HepG2 (cell line): ENCODE measurements at regions not wholly inside any gene's neighbourhood (a gene's known extent, or its start where the extent isn't known, plus 50 kb on each side); places are given as distances from the start of the nearest gene placed in this dataset.

Experiments used
- ATAC-seq: fragments of 200-7000 bp; cut with Tn5 transposase; 3 replicates; pipeline ENCODE4 v1.9.1; 2020; ENCODE audit warnings: mild to moderate bottlenecking, moderate library complexity
- BruUV-seq: library from RNA; stranded (reverse); fragments of 400-500 nt; replicated peaks from 2 replicates; lab custom pipeline; 2021; lab: Mats Ljungman, UMichigan
- CTCF ChIA-PET: fragments of 300-600 bp; formaldehyde crosslinking; extraction: SDS; loops from one replicate; lab custom pipeline; 2021; ENCODE audit warnings: low total read pairs, inconsistent platforms, low intra/inter-chr PET ratio; lab: Yijun Ruan, JAX
- POLR2A ChIA-PET: fragments of 350-600 bp; sonication (Branson Sonifier 250); formaldehyde crosslinking; loops from one replicate; lab custom pipeline; 2020; ENCODE audit warnings: antibody characterized with exemption, inconsistent platforms; lab: Yijun Ruan, JAX
- DNase-seq: peaks from one replicate; pipeline ENCODE4 v3.0.0-alpha.2; 2015; ENCODE audit warnings: low spot score
- FAIRE-seq: peaks from 3 replicates; lab custom pipeline; 2011; peaks lifted over from hg19 to GRCh38; lab: Jason Lieb, UNC
- H2AFZ ChIP-seq: one replicate; pipeline ENCODE4 v1.6.1; 2011; ENCODE audit warnings: low read length, inconsistent platforms
- H3K27ac ChIP-seq: fragments of 300-600 bp; 3 replicates; pipeline ENCODE4 v1.8.0; 2011; ENCODE audit warnings: mixed run types, mild to moderate bottlenecking, mixed read lengths, low read length, inconsistent platforms; ENCODE audit not compliant: insufficient read depth; ENCODE audit errors: extremely low read length
- H3K27me3 ChIP-seq, 2 experiments: fragments of 200-600 bp in 1 of 2; 2 replicates in 1 of 2; 3 replicates in 1 of 2; pipeline versions ENCODE4 v1.6.0 to v1.8.0; 2011; ENCODE audit warnings: low read length in 2 of 2, mild to moderate bottlenecking in 2 of 2, moderate library complexity in 2 of 2, inconsistent platforms in 1 of 2; ENCODE audit not compliant: insufficient read depth in 2 of 2, control insufficient read depth in 1 of 2
- H3K36me3 ChIP-seq, 2 experiments: fragments of 200-600 bp in 1 of 2; replicated peaks in 1 of 2; 2 replicates in 1 of 2; 3 replicates in 1 of 2; pipeline versions ENCODE4 v1.5.1 to v1.8.0; 2011; ENCODE audit warnings: low read length in 2 of 2, inconsistent platforms in 1 of 2; ENCODE audit not compliant: insufficient read depth in 2 of 2, control insufficient read depth in 1 of 2
- H3K4me1 ChIP-seq: 2 replicates; pipeline ENCODE4 v1.5.1; 2012; ENCODE audit warnings: low read length, inconsistent platforms; ENCODE audit not compliant: insufficient read depth
- H3K4me2 ChIP-seq: 2 replicates; pipeline ENCODE4 v1.6.0; 2011; ENCODE audit warnings: low read depth, low read length, inconsistent platforms
- H3K4me3 ChIP-seq, 3 experiments: fragments of 200-600 bp in 1 of 3; sonication (generic), shearing (Covaris generic) in 1 of 3; replicated peaks in 1 of 3; 2 replicates each; pipeline ENCODE4 v1.5.1; 2011 to 2016; ENCODE audit warnings: low read length in 3 of 3, inconsistent platforms in 2 of 3, low read depth in 2 of 3, mild to moderate bottlenecking in 2 of 3, control low read depth in 1 of 3, mixed read lengths in 1 of 3; ENCODE audit not compliant: insufficient read depth in 1 of 3
- H3K79me2 ChIP-seq: one replicate; pipeline ENCODE4 v1.6.1; 2011; ENCODE audit warnings: low read length, inconsistent platforms; ENCODE audit not compliant: insufficient read depth
- H3K9ac ChIP-seq: 2 replicates; pipeline ENCODE4 v1.6.0; 2011; ENCODE audit warnings: mild to moderate bottlenecking, low read depth, low read length, inconsistent platforms; ENCODE audit not compliant: insufficient read depth
- H3K9me3 ChIP-seq: 2 replicates; pipeline ENCODE4 v1.5.1; 2012; ENCODE audit warnings: mild to moderate bottlenecking, low read length
- H4K20me1 ChIP-seq: 2 replicates; pipeline ENCODE4 v1.6.0; 2011; ENCODE audit warnings: inconsistent platforms, mild to moderate bottlenecking, low read length, moderate library complexity; ENCODE audit not compliant: insufficient read depth
- CREB1 ChIP-seq, 2 experiments: fragments of 450-650 bp in 1 of 2; IDR thresholded peaks; 2 replicates each; pipeline ENCODE4 v1.6.1; 2016 to 2017; ENCODE audit warnings: control low read depth in 1 of 2, mild to moderate bottlenecking in 1 of 2, missing compliant biosample characterization in 1 of 2, missing genetic modification characterization in 1 of 2
- CTCF ChIP-seq: sonication (generic); formaldehyde crosslinking; IDR thresholded peaks from 2 replicates; pipeline ENCODE4 v1.5.0; 2020; ENCODE audit warnings: mild to moderate bottlenecking, missing genetic modification reagents, moderate library complexity
- E2F5 ChIP-seq: sonication (generic); formaldehyde crosslinking; conservative IDR thresholded peaks from 2 replicates; pipeline ENCODE4 v1.4.0; 2020; ENCODE audit warnings: missing genetic modification reagents
- KAT7 ChIP-seq: IDR thresholded peaks from 2 replicates; pipeline ENCODE4 v1.6.1; 2018; ENCODE audit warnings: borderline replicate concordance, missing compliant biosample characterization
- SALL2 ChIP-seq: sonication (generic); formaldehyde crosslinking; IDR thresholded peaks from 2 replicates; pipeline ENCODE4 v1.8.1; 2023; ENCODE audit warnings: mild to moderate bottlenecking, missing genetic modification reagents, inconsistent platforms
- SMC3 ChIP-seq: IDR thresholded peaks from 2 replicates; pipeline ENCODE4 v1.6.1; 2011; ENCODE audit warnings: low read length, improper control_type of control experiment
- STAG1 ChIP-seq: sonication (generic); formaldehyde crosslinking; IDR thresholded peaks from 2 replicates; pipeline ENCODE4 v1.4.0; 2020; ENCODE audit warnings: missing genetic modification reagents
- ZBTB21 ChIP-seq: sonication (generic); formaldehyde crosslinking; IDR thresholded peaks from 2 replicates; pipeline ENCODE4 v1.4.0; 2020; ENCODE audit warnings: missing genetic modification reagents
- ZMAT5 ChIP-seq: sonication (generic); formaldehyde crosslinking; IDR thresholded peaks from 2 replicates; pipeline ENCODE4 v1.5.0; 2020; ENCODE audit warnings: mild to moderate bottlenecking, low read depth, missing genetic modification reagents, borderline replicate concordance
- ZNF776 ChIP-seq: sonication (generic); formaldehyde crosslinking; IDR thresholded peaks from 2 replicates; pipeline ENCODE4 v1.4.0; 2020; ENCODE audit warnings: mild to moderate bottlenecking, missing genetic modification reagents
- ZNF891 ChIP-seq: sonication (generic); formaldehyde crosslinking; IDR thresholded peaks from 2 replicates; pipeline ENCODE4 v1.5.0; 2020; ENCODE audit warnings: mild to moderate bottlenecking, missing genetic modification reagents
- WGBS: methylation state at CpG from one replicate; pipeline ENCODE4 v1.1.6; 2017; ENCODE audit warnings: low lambda C conversion rate; 5-methylcytosine and 5-hydroxymethylcytosine counted together
- in situ Hi-C: cut with HindIII; loops from 2 replicates; pipeline ENCODE4 v1.10.0; 2017; ENCODE audit warnings: low pct_unique_long_range_greater_than_20kb; ENCODE audit not compliant: extremely low pct_ligation_motif_present
- intact Hi-C: fragments of 100-400 bp; cut with micrococcal nuclease; formaldehyde crosslinking; loops from one replicate; pipeline ENCODE4 v1.10.0; 2022; ENCODE audit not compliant: unreplicated experiment

GRCh38 chr6:44642870-44643522, 255.5 kb downstream of the CDC5L start:
- ChIA-PET POLR2A (no interaction called here), CTCF (no interaction called here)
- no peak overlapping the region for H2AFZ ChIP-seq
- DNase-seq (no peak), ATAC-seq (no peak), FAIRE-seq (no peak)
- H3K27me3 ChIP-seq, result peaks cover 1 to 7% of the 10 kb centered on the region in 2 experiments; a peak in 3 of 5 replicates
- H3K4me1 ChIP-seq, result no peaks in the 10 kb centered on the region
- no TSS peak for BruUV-seq
- no peaks in the 10 kb centered on the region for H4K20me1 ChIP-seq
- no peak for TF ChIP-seq KAT7 (CRISPR knock-in tag)
- peak; percentile 52 for TF ChIP-seq CREB1 (IDR thresholded peaks at IDR 0.05)
- no peak for TF ChIP-seq CREB1 (CRISPR knock-in tag; IDR thresholded peaks at IDR 0.05)
- no peak for TF ChIP-seq ZNF776 (CRISPR knock-in tag)
- peak; percentile 71; the same call in 1 of the 2 replicates for TF ChIP-seq ZBTB21 (CRISPR knock-in tag)
- no peaks in the 10 kb centered on the region for H3K79me2 ChIP-seq
- H3K9ac ChIP-seq, result no peak overlapping the region
- no peak overlapping the region for H3K4me3 ChIP-seq
- in situ Hi-C loops (loop anchor here (10.0 kb wide), 1 partner anchor 168 kb away; no protein-coding TSS in a partner anchor), intact Hi-C loops (no loop called here)
- 39% methylated on average over 9 of the region's 10 CpGs for WGBS
- H3K4me2 ChIP-seq, result no peak overlapping the region
- no peaks in the 10 kb centered on the region for H3K9me3 ChIP-seq
- no peak overlapping the region for H3K27ac ChIP-seq
- no peaks in the 10 kb centered on the region for H3K36me3 ChIP-seq

GRCh38 chr6:44645276-44645675, 257.8 kb downstream of the CDC5L start:
- no peak overlapping the region for H3K9ac ChIP-seq
- DNase-seq (no peak), ATAC-seq (peak; percentile 70), FAIRE-seq (peak; percentile 64)
- WGBS, result 4% methylated on average over 6 of the region's 6 CpGs
- intact Hi-C loops (loop anchor here (1.0 kb wide), 1 partner anchor 170 kb away; no protein-coding TSS in a partner anchor), in situ Hi-C loops (loop anchor here (10.0 kb wide), 1 partner anchor 170 kb away; no protein-coding TSS in a partner anchor)
- ChIA-PET CTCF (interaction anchor here (1.1 to 1.7 kb wide), 2 partner anchors 52 to 169 kb away, joined by 3 to 7 read pairs; no protein-coding TSS in a partner anchor), POLR2A (no interaction called here)
- no peak overlapping the region for H2AFZ ChIP-seq
- H3K27ac ChIP-seq, result no peak overlapping the region
- H3K4me2 ChIP-seq, result no peak overlapping the region
- H3K9me3 ChIP-seq, result no peaks in the 10 kb centered on the region
- no peaks in the 10 kb centered on the region for H3K36me3 ChIP-seq
- H3K4me3 ChIP-seq, result no peak overlapping the region
- no TSS peak for BruUV-seq
- no peaks in the 10 kb centered on the region for H3K4me1 ChIP-seq
- H3K27me3 ChIP-seq, result peaks cover 0 to 7% of the 10 kb centered on the region in 2 experiments; a peak in 3 of 5 replicates
- no peaks in the 10 kb centered on the region for H4K20me1 ChIP-seq
- no peaks in the 10 kb centered on the region for H3K79me2 ChIP-seq
- no peak for TF ChIP-seq E2F5 (CRISPR knock-in tag)
- TF ChIP-seq SALL2 (CRISPR knock-in tag), result no peak
- TF ChIP-seq SMC3, result 0 out of 2 replicates have a peak, but pooled peaks have one; percentile 24
- no peak for TF ChIP-seq ZNF891 (CRISPR knock-in tag)
- peak; percentile 39 for TF ChIP-seq CTCF (CRISPR knock-in tag)
- no peak for TF ChIP-seq ZMAT5
- TF ChIP-seq STAG1 (CRISPR knock-in tag), result peak; percentile 13; the same call in 1 of the 2 replicates
